Endothelial cell of umbilical vein (primary cell): ENCODE measurements at regions not wholly inside any gene's neighbourhood (a gene's known extent, or its start where the extent isn't known, plus 50 kb on each side); places are given as distances from the start of the nearest gene placed in this dataset.

Experiments
- EZH2 ChIP-seq: IDR thresholded peaks from 2 replicates; pipeline ENCODE4 v1.6.1; 2012; ENCODE audit warnings: borderline replicate concordance, low read depth, mild to moderate bottlenecking, moderate library complexity, low read length, inconsistent platforms; ENCODE audit not compliant: severe bottlenecking
- JUN ChIP-seq: IDR thresholded peaks from 2 replicates; pipeline ENCODE4 v1.6.1; 2011; ENCODE audit warnings: borderline replicate concordance, low read depth; ENCODE audit not compliant: insufficient read length, insufficient read depth
- POLR2A ChIP-seq: IDR thresholded peaks from 2 replicates; pipeline ENCODE4 v1.6.1; 2012; ENCODE audit warnings: low read depth, mild to moderate bottlenecking, control low read depth, low read length
- POLR2AphosphoS5 ChIP-seq: IDR thresholded peaks from 2 replicates; pipeline ENCODE4 v1.6.1; 2012; ENCODE audit warnings: low read depth, mild to moderate bottlenecking, control low read depth, low read length, moderate library complexity; ENCODE audit not compliant: insufficient read depth
- TF ChIP-seq, protein P1 (sequence below), 2 donors: IDR thresholded peaks; 1 replicate in 1 of 2; 2 replicates in 1 of 2; pipeline ENCODE4 v1.5.1; 2011; ENCODE audit warnings: low read length in 2 of 2, mild to moderate bottlenecking in 2 of 2, moderate library complexity in 2 of 2, control low read depth in 1 of 2, inconsistent platforms in 1 of 2, low read depth in 1 of 2; ENCODE audit not compliant: insufficient read depth in 1 of 2; ENCODE audit errors: extremely low read depth in 1 of 2

- TF ChIP-seq, protein P1, sequence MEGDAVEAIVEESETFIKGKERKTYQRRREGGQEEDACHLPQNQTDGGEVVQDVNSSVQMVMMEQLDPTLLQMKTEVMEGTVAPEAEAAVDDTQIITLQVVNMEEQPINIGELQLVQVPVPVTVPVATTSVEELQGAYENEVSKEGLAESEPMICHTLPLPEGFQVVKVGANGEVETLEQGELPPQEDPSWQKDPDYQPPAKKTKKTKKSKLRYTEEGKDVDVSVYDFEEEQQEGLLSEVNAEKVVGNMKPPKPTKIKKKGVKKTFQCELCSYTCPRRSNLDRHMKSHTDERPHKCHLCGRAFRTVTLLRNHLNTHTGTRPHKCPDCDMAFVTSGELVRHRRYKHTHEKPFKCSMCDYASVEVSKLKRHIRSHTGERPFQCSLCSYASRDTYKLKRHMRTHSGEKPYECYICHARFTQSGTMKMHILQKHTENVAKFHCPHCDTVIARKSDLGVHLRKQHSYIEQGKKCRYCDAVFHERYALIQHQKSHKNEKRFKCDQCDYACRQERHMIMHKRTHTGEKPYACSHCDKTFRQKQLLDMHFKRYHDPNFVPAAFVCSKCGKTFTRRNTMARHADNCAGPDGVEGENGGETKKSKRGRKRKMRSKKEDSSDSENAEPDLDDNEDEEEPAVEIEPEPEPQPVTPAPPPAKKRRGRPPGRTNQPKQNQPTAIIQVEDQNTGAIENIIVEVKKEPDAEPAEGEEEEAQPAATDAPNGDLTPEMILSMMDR (IDR thresholded peaks at IDR 0.05; ENCODE audit: extremely low read depth in 1 of 2, insufficient read depth in 1 of 2, low read depth in 1 of 2, low read length in 2 of 2) = no peak
- no peak for TF ChIP-seq POLR2AphosphoS5
- TF ChIP-seq POLR2A = no peak
- TF ChIP-seq EZH2 = no peak
- no peak for TF ChIP-seq JUN
These were observed 55.4 kb upstream of the LMTK2 start for GRCh38 chr7:98051118-98051744.
